ENCODE measurements at regions not wholly inside any gene's neighbourhood (a gene's known extent, or its start where the extent isn't known, plus 50 kb on each side); places are given as distances from the start of the nearest gene placed in this dataset.

DNA sequence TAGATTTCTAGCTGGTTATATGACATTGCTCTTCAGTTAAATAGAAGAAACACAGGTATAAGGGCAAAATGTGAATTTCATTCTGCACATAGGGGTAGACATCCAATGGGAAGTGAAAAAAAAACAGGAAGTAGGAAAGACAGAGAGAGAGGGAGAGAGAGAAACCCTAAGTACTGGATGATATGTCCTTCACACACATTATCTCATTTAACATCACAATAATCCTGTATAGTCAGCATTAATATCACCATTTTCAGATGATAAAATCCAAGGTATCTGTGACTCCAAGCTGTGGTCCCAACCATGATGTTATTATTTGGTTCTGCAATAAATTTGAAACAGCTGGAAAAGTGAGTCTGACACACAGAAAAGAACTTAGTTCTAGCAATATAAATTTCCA lies 759.9 kb downstream of the SATB2 start:
- ChIA-PET CTCF (no interaction called here), POLR2A (no interaction called here)
- Histone ChIP-seq H3K27ac (ENCODE audit: low read depth in 1 of 2, low read length in 2 of 2) (no peak overlapping the region), H3K4me3 (ENCODE audit: low read length) (no peak overlapping the region), H3K27me3 (ENCODE audit: control insufficient read depth in 1 of 2, insufficient read depth in 2 of 2, low read length in 2 of 2) (no peaks in the 10 kb centered on the region), H3K36me3 (ENCODE audit: insufficient read depth, low read length) (no peaks in the 10 kb centered on the region), H3K9me3 (ENCODE audit: control insufficient read depth in 1 of 2, insufficient read depth in 1 of 2, low read length in 2 of 2) (no peaks in the 10 kb centered on the region), H3K4me1 (ENCODE audit: insufficient read depth, low read length) (no peaks in the 10 kb centered on the region)
- Mint-ChIP-seq H3K9me3 (no peaks in the 10 kb centered on the region), H3K27me3 (no peaks in the 10 kb centered on the region), H3K36me3 (ENCODE audit: low read depth) (no peaks in the 10 kb centered on the region), H3K4me1 (ENCODE audit: low read depth) (no peaks in the 10 kb centered on the region), H3K27ac (no peak overlapping the region), H3K4me3 (no peak overlapping the region)
- TF ChIP-seq, protein P1, sequence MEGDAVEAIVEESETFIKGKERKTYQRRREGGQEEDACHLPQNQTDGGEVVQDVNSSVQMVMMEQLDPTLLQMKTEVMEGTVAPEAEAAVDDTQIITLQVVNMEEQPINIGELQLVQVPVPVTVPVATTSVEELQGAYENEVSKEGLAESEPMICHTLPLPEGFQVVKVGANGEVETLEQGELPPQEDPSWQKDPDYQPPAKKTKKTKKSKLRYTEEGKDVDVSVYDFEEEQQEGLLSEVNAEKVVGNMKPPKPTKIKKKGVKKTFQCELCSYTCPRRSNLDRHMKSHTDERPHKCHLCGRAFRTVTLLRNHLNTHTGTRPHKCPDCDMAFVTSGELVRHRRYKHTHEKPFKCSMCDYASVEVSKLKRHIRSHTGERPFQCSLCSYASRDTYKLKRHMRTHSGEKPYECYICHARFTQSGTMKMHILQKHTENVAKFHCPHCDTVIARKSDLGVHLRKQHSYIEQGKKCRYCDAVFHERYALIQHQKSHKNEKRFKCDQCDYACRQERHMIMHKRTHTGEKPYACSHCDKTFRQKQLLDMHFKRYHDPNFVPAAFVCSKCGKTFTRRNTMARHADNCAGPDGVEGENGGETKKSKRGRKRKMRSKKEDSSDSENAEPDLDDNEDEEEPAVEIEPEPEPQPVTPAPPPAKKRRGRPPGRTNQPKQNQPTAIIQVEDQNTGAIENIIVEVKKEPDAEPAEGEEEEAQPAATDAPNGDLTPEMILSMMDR (IDR thresholded peaks at IDR 0.05): no peak
- DNase-seq: no peak
- no peak for ATAC-seq (ENCODE audit: poor library complexity)
- intact Hi-C loops (cut with DNase I, micrococcal nuclease): no loop called here

DNA sequence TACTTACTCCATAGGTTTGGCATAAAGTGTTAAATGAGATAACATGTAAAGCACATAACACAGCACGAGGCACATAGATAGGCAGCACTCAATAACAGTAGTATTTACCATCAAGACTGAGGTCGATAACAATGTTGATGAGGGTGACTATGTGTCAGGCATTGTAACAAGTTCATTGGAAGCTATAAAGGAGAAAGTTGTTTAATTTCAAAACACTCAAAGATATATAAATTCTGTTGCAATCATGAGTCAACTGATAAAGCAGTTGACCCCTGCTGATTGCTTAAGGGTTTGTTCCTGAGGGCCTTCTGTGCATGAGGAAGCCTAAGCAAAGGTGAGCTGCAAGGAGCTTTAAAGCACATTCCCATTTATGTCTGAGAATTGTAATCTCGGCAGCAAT lies 760.5 kb downstream of the SATB2 start:
- Mint-ChIP-seq H3K9me3 (no peaks in the 10 kb centered on the region), H3K4me1 (ENCODE audit: low read depth) (no peaks in the 10 kb centered on the region), H3K4me3 (no peak overlapping the region), H3K36me3 (ENCODE audit: low read depth) (no peaks in the 10 kb centered on the region), H3K27me3 (no peaks in the 10 kb centered on the region), H3K27ac (no peak overlapping the region)
- ChIA-PET CTCF (no interaction called here), POLR2A (no interaction called here)
- no peaks in the 10 kb centered on the region for H3K4me1 ChIP-seq (ENCODE audit: insufficient read depth, low read length)
- no peak for DNase-seq
- no peak for ATAC-seq (ENCODE audit: poor library complexity)
- no peaks in the 10 kb centered on the region for H3K9me3 ChIP-seq (ENCODE audit: control insufficient read depth in 1 of 2, insufficient read depth in 1 of 2, low read length in 2 of 2)
- TF ChIP-seq, protein P1 (IDR thresholded peaks at IDR 0.05): no peak
- H3K36me3 ChIP-seq (ENCODE audit: insufficient read depth, low read length): no peaks in the 10 kb centered on the region
- no peak overlapping the region for H3K4me3 ChIP-seq (ENCODE audit: low read length)
- H3K27me3 ChIP-seq (ENCODE audit: control insufficient read depth in 1 of 2, insufficient read depth in 2 of 2, low read length in 2 of 2): no peaks in the 10 kb centered on the region
- H3K27ac ChIP-seq (ENCODE audit: low read depth in 1 of 2, low read length in 2 of 2): no peak overlapping the region
- intact Hi-C loops (cut with DNase I, micrococcal nuclease): no loop called here

DNA sequence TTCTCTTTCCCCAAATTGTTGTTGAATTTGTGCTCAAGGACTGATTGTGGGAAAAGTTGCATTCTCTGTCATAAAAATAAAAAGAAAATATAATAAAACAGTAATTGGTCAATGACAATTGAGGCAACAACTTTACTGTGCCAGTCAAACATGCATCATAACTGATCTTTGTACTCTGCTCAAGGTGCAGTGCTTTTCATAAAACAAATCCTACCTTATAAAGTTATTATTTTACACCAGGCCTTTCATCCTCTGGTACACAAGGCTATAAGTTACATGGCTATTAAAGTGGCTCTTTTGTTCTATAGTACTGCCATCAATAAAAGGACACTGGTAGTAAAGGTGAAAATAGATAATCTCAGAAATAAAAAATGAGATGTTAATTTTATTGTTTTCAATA lies 761.9 kb downstream of the SATB2 start:
- H3K9me3 Mint-ChIP-seq: no peaks in the 10 kb centered on the region
- no peaks in the 10 kb centered on the region for H3K36me3 Mint-ChIP-seq (ENCODE audit: low read depth)
- Histone ChIP-seq H3K27me3 (ENCODE audit: control insufficient read depth in 1 of 2, insufficient read depth in 2 of 2, low read length in 2 of 2) (no peaks in the 10 kb centered on the region), H3K4me3 (ENCODE audit: low read length) (no peak overlapping the region), H3K36me3 (ENCODE audit: insufficient read depth, low read length) (no peaks in the 10 kb centered on the region), H3K27ac (ENCODE audit: low read depth in 1 of 2, low read length in 2 of 2) (no peak overlapping the region), H3K4me1 (ENCODE audit: insufficient read depth, low read length) (no peaks in the 10 kb centered on the region), H3K9me3 (ENCODE audit: control insufficient read depth in 1 of 2, insufficient read depth in 1 of 2, low read length in 2 of 2) (no peaks in the 10 kb centered on the region)
- H3K27ac Mint-ChIP-seq: no peak overlapping the region
- ChIA-PET POLR2A (no interaction called here), CTCF (no interaction called here)
- no peak for DNase-seq
- TF ChIP-seq, protein P1 (IDR thresholded peaks at IDR 0.05): no peak
- ATAC-seq (ENCODE audit: poor library complexity): no peak
- intact Hi-C loops (cut with DNase I, micrococcal nuclease): no loop called here
- H3K4me1 Mint-ChIP-seq (ENCODE audit: low read depth): no peaks in the 10 kb centered on the region
- no peaks in the 10 kb centered on the region for H3K27me3 Mint-ChIP-seq
- H3K4me3 Mint-ChIP-seq: no peak overlapping the region
